ENCODE measurements at regions not wholly inside any gene's neighbourhood (a gene's known extent, or its start where the extent isn't known, plus 50 kb on each side); places are given as distances from the start of the nearest gene placed in this dataset.

DNA sequence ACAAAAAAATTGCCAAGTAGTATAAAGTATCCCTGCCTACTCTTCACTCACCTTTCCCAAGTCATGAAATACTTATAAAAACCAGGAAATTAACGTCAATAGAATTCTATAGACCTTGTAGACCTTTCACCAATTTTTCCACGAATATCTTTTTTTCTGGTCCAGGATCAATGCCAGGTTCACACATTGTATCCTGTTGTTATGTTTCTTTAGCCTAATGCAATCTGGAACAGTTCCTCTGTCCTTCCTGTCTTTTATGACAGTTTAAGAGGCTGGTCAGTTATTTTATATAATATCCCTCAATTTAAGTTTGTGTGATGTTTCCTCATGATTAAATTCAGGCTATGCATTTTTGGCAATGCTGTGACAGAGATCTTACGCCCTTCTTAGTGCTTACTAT lies 63.2 kb upstream of the MAGI1 start:
- Mint-ChIP-seq H3K27ac (no peak overlapping the region), H3K4me3 (no peak overlapping the region), H3K36me3 (ENCODE audit: low read depth) (no peaks in the 10 kb centered on the region), H3K27me3 (peaks cover 5% of the 10 kb centered on the region), H3K4me1 (ENCODE audit: low read depth) (no peaks in the 10 kb centered on the region), H3K9me3 (no peaks in the 10 kb centered on the region)
- TF ChIP-seq CTCF (IDR thresholded peaks at IDR 0.05), result no peak
- no peak for ATAC-seq
- POLR2A ChIA-PET, result no interaction called here
- intact Hi-C loops (cut with micrococcal nuclease), result no loop called here
- CTCF ChIA-PET, result no interaction called here
- no peak for DNase-seq

- Mint-ChIP-seq H3K27ac (no peak overlapping the region), H3K27me3 (peaks cover 2% of the 10 kb centered on the region), H3K4me1 (ENCODE audit: low read depth) (no peaks in the 10 kb centered on the region), H3K9me3 (no peaks in the 10 kb centered on the region), H3K36me3 (ENCODE audit: low read depth) (no peaks in the 10 kb centered on the region), H3K4me3 (no peak overlapping the region)
- POLR2A ChIA-PET, result interaction anchor here (1.1 kb wide), 1 partner anchor 23 kb away, joined by 3 read pairs; no protein-coding TSS in a partner anchor
- DNase-seq (no peak), ATAC-seq (no peak)
- no peak for TF ChIP-seq CTCF (IDR thresholded peaks at IDR 0.05)
- CTCF ChIA-PET, result no interaction called here
- intact Hi-C loops (cut with micrococcal nuclease), result no loop called here
Observed at GRCh38 chr3:66099541-66100065, 60.9 kb upstream of the MAGI1 start.

GRCh38 chr3:66098436-66098835 lies 59.7 kb upstream of the MAGI1 start:
- no peaks in the 10 kb centered on the region for H3K9me3 Mint-ChIP-seq
- CTCF ChIA-PET, result no interaction called here
- H3K27me3 Mint-ChIP-seq, result peaks cover 2% of the 10 kb centered on the region
- ATAC-seq (no peak), DNase-seq (no peak)
- intact Hi-C loops (cut with micrococcal nuclease), result no loop called here
- POLR2A ChIA-PET, result no interaction called here
- no peaks in the 10 kb centered on the region for H3K4me1 Mint-ChIP-seq (ENCODE audit: low read depth)
- no peak overlapping the region for H3K4me3 Mint-ChIP-seq
- H3K27ac Mint-ChIP-seq, result no peak overlapping the region
- no peak for TF ChIP-seq CTCF (IDR thresholded peaks at IDR 0.05)
- H3K36me3 Mint-ChIP-seq (ENCODE audit: low read depth), result no peaks in the 10 kb centered on the region

GRCh38 chr3:66097647-66098046 lies 58.9 kb upstream of the MAGI1 start:
- no peaks in the 10 kb centered on the region for H3K27me3 Mint-ChIP-seq
- POLR2A ChIA-PET, result no interaction called here
- H3K36me3 Mint-ChIP-seq (ENCODE audit: low read depth), result no peaks in the 10 kb centered on the region
- no peak overlapping the region for H3K27ac Mint-ChIP-seq
- H3K9me3 Mint-ChIP-seq, result no peaks in the 10 kb centered on the region
- CTCF ChIA-PET, result no interaction called here
- intact Hi-C loops (cut with micrococcal nuclease), result no loop called here
- no peak for ATAC-seq
- no peak overlapping the region for H3K4me3 Mint-ChIP-seq
- no peaks in the 10 kb centered on the region for H3K4me1 Mint-ChIP-seq (ENCODE audit: low read depth)
- DNase-seq, result no peak
- TF ChIP-seq CTCF (IDR thresholded peaks at IDR 0.05), result no peak

DNA sequence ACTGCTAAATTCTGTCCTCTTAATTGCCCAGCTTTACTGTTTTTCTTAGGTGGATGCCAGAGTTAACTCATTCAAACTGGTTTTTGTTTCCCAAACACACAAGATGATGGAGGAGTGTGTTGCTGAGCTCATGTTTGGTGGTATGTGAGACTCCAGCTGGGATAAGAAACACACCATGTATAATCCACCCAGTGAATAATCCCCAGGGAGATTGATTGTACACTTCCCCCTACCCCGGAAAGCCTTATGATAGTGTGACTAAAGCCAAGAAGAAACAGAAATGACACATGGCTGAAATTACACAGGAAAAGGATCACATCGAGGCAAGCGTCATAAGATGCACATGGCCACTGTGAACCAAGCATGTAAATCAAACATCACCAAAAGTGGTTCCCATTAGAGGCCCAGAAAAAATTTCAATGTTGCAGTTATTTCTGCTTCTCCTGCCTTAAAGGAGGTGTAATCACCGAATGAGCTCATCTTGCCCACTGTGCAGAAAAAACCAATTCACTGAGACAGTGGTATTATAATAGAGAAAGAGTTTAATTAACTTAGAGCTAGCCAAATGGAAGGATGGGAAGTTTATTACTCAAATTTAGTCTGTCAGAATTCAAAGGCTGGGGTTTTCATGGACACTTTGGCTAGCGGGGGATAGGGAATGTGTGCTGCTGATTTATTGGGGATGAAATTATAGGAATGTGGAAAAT lies 56.7 kb upstream of the MAGI1 start:
- ChIA-PET CTCF (no interaction called here), POLR2A (no interaction called here)
- Mint-ChIP-seq H3K27me3 (no peaks in the 10 kb centered on the region), H3K36me3 (ENCODE audit: low read depth) (no peaks in the 10 kb centered on the region), H3K4me1 (ENCODE audit: low read depth) (no peaks in the 10 kb centered on the region), H3K27ac (no peak overlapping the region), H3K4me3 (no peak overlapping the region), H3K9me3 (no peaks in the 10 kb centered on the region)
- intact Hi-C loops (cut with micrococcal nuclease), result no loop called here
- TF ChIP-seq CTCF (IDR thresholded peaks at IDR 0.05), result no peak
- ATAC-seq (no peak), DNase-seq (no peak)
